ENCODE measurements at regions not wholly inside any gene's neighbourhood (a gene's known extent, or its start where the extent isn't known, plus 50 kb on each side); places are given as distances from the start of the nearest gene placed in this dataset.

GRCh38 chr20:57940868-57941522 lies 231.2 kb upstream of the PMEPA1 start:
- Mint-ChIP-seq H3K4me1 (peaks cover 0 to 2% of the 10 kb centered on the region in 2 donors), H3K27ac (no peak overlapping the region), H3K9me3 (no peaks in the 10 kb centered on the region), H3K36me3 (no peaks in the 10 kb centered on the region), H3K27me3 (ENCODE audit: low read depth in 3 of 3) (peaks cover 0 to 13% (median 5%) of the 10 kb centered on the region in 3 donors), H3K4me3 (no peak overlapping the region)
- no peak for DNase-seq

- no peaks in the 10 kb centered on the region for H3K9me3 Mint-ChIP-seq
- H3K4me1 Mint-ChIP-seq = peaks cover 0 to 2% of the 10 kb centered on the region in 2 donors
- DNase-seq = no peak
- no peak overlapping the region for H3K27ac Mint-ChIP-seq
- H3K4me3 Mint-ChIP-seq = no peak overlapping the region
- peaks cover 0 to 13% (median 5%) of the 10 kb centered on the region in 3 donors for H3K27me3 Mint-ChIP-seq (ENCODE audit: low read depth in 3 of 3)
- H3K36me3 Mint-ChIP-seq = no peaks in the 10 kb centered on the region
Measured at GRCh38 chr20:57940376-57940775, 230.6 kb upstream of the PMEPA1 start.

DNA sequence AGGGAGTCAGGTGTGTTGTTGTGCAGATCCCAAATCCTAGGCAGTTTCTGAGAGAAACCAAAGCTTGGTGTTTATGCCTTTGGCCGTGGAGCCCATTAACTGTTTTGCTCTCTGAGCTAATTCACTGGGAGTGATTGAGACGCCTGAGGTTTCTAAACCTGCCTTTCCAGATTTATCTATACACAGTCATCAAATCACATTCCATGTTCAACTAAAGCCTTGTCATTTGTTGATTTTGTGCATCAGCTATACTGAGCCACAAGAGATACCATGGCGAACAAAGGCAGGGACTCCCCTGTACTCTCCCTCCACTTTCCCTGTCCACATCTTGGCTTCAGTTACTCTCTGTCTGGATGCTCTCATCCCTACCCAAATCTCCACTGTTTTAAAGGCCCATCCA lies 229.7 kb upstream of the PMEPA1 start:
- Mint-ChIP-seq H3K9me3 (no peaks in the 10 kb centered on the region), H3K4me1 (peaks cover 0 to 2% of the 10 kb centered on the region in 2 donors), H3K27ac (no peak overlapping the region), H3K4me3 (no peak overlapping the region), H3K36me3 (no peaks in the 10 kb centered on the region), H3K27me3 (ENCODE audit: low read depth in 3 of 3) (peaks cover 0 to 13% (median 5%) of the 10 kb centered on the region in 3 donors)
- DNase-seq = no peak

DNA sequence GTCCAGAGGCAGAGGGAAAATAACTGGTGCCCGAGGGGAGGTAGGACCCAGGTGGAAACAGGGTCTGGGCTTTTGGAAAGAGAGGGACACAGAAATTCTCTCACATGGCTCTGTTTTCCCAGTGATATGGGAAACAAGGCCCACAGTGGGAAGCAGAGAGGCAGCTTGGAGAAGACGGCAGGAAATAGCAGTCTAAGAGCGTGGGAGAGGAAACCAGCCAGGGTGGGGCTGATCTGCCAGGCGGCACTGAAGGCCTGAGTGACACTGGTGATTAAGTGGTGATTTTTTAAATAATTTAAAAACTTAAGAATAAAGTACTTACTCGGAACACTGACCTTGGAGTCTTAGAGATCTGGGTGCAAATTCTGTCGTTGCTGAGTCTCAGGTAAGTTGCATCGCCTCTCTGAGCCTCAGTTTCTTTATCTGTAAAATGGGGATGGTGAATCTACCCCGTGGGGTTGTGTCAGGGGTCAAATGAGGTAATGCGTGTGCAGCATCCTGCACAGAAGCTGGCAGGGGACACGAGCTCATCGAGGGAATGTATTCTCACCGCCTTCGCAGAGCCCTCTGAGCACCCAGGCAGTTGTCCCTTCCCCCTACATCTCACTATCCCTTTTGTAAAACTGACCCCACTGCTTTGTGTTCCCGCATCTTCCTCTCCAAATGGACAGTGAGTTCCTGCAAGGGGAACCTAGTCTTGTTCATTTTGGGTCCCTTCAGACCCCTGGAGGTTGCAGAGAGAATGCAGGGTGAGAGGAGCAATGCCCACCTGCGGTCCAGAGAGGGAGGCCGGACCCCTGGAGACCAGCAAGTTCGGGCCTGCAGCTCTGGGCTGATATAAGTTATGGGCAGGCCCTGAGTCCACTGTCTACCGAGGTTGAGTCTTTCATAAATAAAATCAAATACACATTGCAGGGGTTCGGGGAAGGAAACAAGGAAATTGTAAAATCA lies 228.6 kb upstream of the PMEPA1 start:
- peaks cover 0 to 2% of the 10 kb centered on the region in 2 donors for H3K4me1 Mint-ChIP-seq
- H3K27ac Mint-ChIP-seq = no peak overlapping the region
- DNase-seq = no peak
- no peaks in the 10 kb centered on the region for H3K36me3 Mint-ChIP-seq
- no peaks in the 10 kb centered on the region for H3K9me3 Mint-ChIP-seq
- H3K4me3 Mint-ChIP-seq = no peak overlapping the region
- peaks cover 0 to 13% (median 5%) of the 10 kb centered on the region in 3 donors for H3K27me3 Mint-ChIP-seq (ENCODE audit: low read depth in 3 of 3)

GRCh38 chr20:57936636-57937385 lies 227.0 kb upstream of the PMEPA1 start:
- no peak for DNase-seq
- H3K36me3 Mint-ChIP-seq = no peaks in the 10 kb centered on the region
- H3K4me1 Mint-ChIP-seq = peaks cover 0 to 2% of the 10 kb centered on the region in 2 donors
- H3K4me3 Mint-ChIP-seq = no peak overlapping the region
- H3K27me3 Mint-ChIP-seq (ENCODE audit: low read depth in 3 of 3) = peaks cover 0 to 13% (median 3%) of the 10 kb centered on the region in 3 donors
- H3K9me3 Mint-ChIP-seq = no peaks in the 10 kb centered on the region
- H3K27ac Mint-ChIP-seq = no peak overlapping the region

DNA sequence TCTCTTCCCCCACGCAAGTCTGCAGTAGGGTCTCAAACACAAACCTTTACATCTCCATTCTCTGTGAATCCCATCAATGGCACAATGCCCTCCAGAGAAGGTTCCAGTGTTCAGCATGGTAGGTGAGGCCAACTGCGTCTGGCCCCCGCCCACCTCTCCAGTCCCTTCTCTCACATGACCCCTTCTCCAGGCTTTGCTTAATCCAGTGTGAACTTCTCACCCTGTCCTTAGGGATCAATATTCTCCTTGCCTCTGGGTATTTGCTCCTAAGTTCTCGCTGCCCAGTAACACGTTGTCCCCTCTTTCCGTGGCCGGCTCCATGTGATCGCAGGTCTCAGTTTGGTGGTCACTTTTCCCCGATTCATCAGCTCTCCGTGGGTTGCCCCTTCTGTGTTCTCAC lies 225.1 kb upstream of the PMEPA1 start:
- Mint-ChIP-seq H3K36me3 (no peaks in the 10 kb centered on the region), H3K27ac (no peak overlapping the region), H3K27me3 (ENCODE audit: low read depth in 3 of 3) (peaks cover 1 to 13% (median 3%) of the 10 kb centered on the region in 3 donors), H3K4me3 (no peak overlapping the region), H3K4me1 (peaks cover 0 to 2% of the 10 kb centered on the region in 2 donors), H3K9me3 (no peaks in the 10 kb centered on the region)
- no peak for DNase-seq

DNA sequence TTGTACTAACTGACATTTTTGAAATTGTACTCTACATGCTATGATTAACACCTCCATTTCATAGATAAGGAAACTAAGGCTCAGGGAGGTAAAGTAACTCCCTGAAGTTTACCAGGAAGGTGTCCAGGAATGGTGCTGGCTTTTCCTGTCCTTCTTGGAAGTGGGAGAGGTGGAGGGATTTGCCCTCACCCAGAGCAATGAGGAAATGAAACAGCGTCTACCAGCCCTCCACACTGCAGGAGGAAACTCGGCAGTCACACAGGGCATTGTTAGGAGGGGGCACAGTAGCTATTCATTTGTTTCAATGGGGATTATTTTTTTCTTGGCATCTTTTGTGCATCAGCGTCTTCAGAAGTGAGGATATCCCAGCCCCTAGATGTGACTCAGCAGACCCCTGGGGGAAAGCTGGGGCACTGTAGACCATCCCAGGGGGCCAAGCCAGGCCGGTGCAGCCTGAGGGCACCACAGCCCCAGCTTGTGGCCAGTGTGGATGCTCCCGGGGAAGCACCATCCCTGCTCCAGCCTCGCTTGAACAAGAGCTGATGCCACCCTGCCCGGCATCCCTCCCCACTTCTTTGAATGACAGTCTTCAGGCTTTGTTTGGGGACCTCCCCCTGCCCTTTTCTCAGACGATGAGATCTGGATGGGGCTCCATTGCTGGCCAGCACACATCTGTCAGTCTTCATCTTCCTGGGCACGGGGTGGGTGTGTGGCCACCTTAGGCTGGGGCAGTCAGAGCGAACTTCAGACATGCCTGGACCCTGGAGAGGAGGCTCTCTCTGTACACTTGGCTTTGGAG lies 224.4 kb upstream of the PMEPA1 start:
- no peak overlapping the region for H3K27ac Mint-ChIP-seq
- no peak for DNase-seq
- H3K27me3 Mint-ChIP-seq (ENCODE audit: low read depth in 3 of 3) = peaks cover 3 to 6% (median 5%) of the 10 kb centered on the region in 3 donors
- peaks cover 0 to 2% of the 10 kb centered on the region in 2 donors for H3K4me1 Mint-ChIP-seq
- no peak overlapping the region for H3K4me3 Mint-ChIP-seq
- no peaks in the 10 kb centered on the region for H3K9me3 Mint-ChIP-seq
- no peaks in the 10 kb centered on the region for H3K36me3 Mint-ChIP-seq

- H3K4me1 Mint-ChIP-seq = no peaks in the 10 kb centered on the region
- H3K27me3 Mint-ChIP-seq (ENCODE audit: low read depth in 3 of 3) = peaks cover 4 to 6% (median 5%) of the 10 kb centered on the region in 3 donors
- H3K27ac Mint-ChIP-seq = no peak overlapping the region
- no peak overlapping the region for H3K4me3 Mint-ChIP-seq
- no peaks in the 10 kb centered on the region for H3K9me3 Mint-ChIP-seq
- no peaks in the 10 kb centered on the region for H3K36me3 Mint-ChIP-seq
- DNase-seq = no peak
Measured at GRCh38 chr20:57932227-57932864, 222.5 kb upstream of the PMEPA1 start.

- Mint-ChIP-seq H3K4me1 (no peaks in the 10 kb centered on the region), H3K9me3 (no peaks in the 10 kb centered on the region), H3K4me3 (no peak overlapping the region), H3K27ac (no peak overlapping the region), H3K27me3 (ENCODE audit: low read depth in 3 of 3) (peaks cover 2 to 9% (median 5%) of the 10 kb centered on the region in 3 donors), H3K36me3 (no peaks in the 10 kb centered on the region)
- DNase-seq = no peak
Measured at GRCh38 chr20:57930351-57930750, 220.5 kb upstream of the PMEPA1 start.

GRCh38 chr20:57928181-57928967 lies 218.6 kb upstream of the PMEPA1 start:
- Mint-ChIP-seq H3K9me3 (no peaks in the 10 kb centered on the region), H3K27ac (no peak overlapping the region), H3K4me1 (no peaks in the 10 kb centered on the region), H3K36me3 (no peaks in the 10 kb centered on the region), H3K27me3 (ENCODE audit: low read depth in 3 of 3) (peaks cover 2 to 9% (median 5%) of the 10 kb centered on the region in 3 donors), H3K4me3 (no peak overlapping the region)
- DNase-seq = no peak

DNA sequence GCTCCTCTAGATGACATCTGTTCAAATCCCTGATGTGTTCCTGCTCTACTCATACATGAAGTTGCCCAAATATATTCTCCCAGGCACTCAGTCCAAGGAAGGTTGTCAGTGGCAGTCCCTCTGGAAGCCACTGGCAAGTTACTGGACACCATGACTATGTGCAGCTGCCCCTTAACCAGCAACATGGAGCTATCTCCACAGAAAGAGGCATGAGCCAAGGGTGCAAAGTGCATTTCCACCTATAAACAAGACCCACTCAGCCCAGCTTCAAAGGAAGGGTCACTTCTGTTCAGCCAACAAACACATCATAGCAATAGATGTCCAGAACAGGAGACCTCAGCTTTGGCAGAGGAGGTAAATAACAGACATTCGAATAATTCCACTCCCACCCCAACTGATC lies 217.6 kb upstream of the PMEPA1 start:
- DNase-seq = no peak
- no peaks in the 10 kb centered on the region for H3K4me1 Mint-ChIP-seq
- H3K27ac Mint-ChIP-seq = no peak overlapping the region
- no peaks in the 10 kb centered on the region for H3K36me3 Mint-ChIP-seq
- no peaks in the 10 kb centered on the region for H3K9me3 Mint-ChIP-seq
- no peak overlapping the region for H3K4me3 Mint-ChIP-seq
- peaks cover 2 to 9% (median 5%) of the 10 kb centered on the region in 3 donors for H3K27me3 Mint-ChIP-seq (ENCODE audit: low read depth in 3 of 3)

DNA sequence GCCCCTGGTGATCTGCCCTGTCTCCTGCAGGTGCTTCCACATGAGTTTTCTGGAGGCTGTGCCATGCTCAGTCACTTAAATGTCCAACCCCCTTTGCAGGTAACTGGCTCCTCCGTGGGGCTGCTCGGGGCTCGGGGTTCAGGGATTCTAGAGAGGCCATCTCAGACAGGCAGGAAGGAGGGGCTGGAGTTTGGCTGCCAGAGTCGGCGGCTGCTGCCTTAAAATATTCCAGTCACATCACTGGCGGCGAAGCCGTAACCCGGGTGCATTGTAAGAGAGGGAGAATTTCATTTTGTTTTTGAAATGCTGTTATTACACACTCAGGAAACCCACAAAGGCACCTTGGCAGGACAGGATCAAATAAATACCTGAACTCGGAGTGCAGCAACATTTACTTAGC lies 212.9 kb upstream of the PMEPA1 start:
- Mint-ChIP-seq H3K9me3 (no peaks in the 10 kb centered on the region), H3K4me1 (no peaks in the 10 kb centered on the region), H3K36me3 (peaks cover 0 to 3% (median 0%) of the 10 kb centered on the region in 3 donors), H3K27me3 (ENCODE audit: low read depth in 3 of 3) (peaks cover 2 to 4% (median 3%) of the 10 kb centered on the region in 3 donors), H3K27ac (no peak overlapping the region), H3K4me3 (no peak overlapping the region)
- no peak for DNase-seq
